COLO668 (cell line): ENCODE measurements at regions not wholly inside any gene's neighbourhood (a gene's known extent, or its start where the extent isn't known, plus 50 kb on each side); places are given as distances from the start of the nearest gene placed in this dataset.
A peak's percentile ranks its signal among the peaks of the same experiment; 100 is the strongest.

Experiments
- DNase-seq: peaks from one replicate; lab custom pipeline; 2025; ENCODE audit not compliant: unreplicated experiment; lab: John Stamatoyannopoulos, UW

GRCh38 chr7:7114575-7115291 lies 67.6 kb upstream of the C1GALT1 start:
- peak; percentile 74 for DNase-seq

- DNase-seq: no peak
Observed at GRCh38 chr7:7117935-7118586, 64.3 kb upstream of the C1GALT1 start.

- no peak for DNase-seq
Observed at GRCh38 chr7:7118822-7119221, 63.5 kb upstream of the C1GALT1 start.

- no peak for DNase-seq
Observed at GRCh38 chr7:7119729-7120128, 62.6 kb upstream of the C1GALT1 start.

GRCh38 chr7:7122033-7122478 lies 60.3 kb upstream of the C1GALT1 start:
- no peak for DNase-seq

GRCh38 chr7:7122701-7123281 lies 59.6 kb upstream of the C1GALT1 start:
- DNase-seq: no peak

GRCh38 chr7:7125963-7126362 lies 56.4 kb upstream of the C1GALT1 start:
- no peak for DNase-seq

GRCh38 chr7:7127773-7128172 lies 54.6 kb upstream of the C1GALT1 start:
- DNase-seq: no peak

- no peak for DNase-seq
Observed at GRCh38 chr7:7129381-7129780, 53.0 kb upstream of the C1GALT1 start.

- no peak for DNase-seq
Observed at GRCh38 chr7:7131273-7131672, 51.1 kb upstream of the C1GALT1 start.
